DMS53 treated with DMSO at 0.1 percent for 48 hours (cell line): ENCODE measurements at regions not wholly inside any gene's neighbourhood (a gene's known extent, or its start where the extent isn't known, plus 50 kb on each side); places are given as distances from the start of the nearest gene placed in this dataset.
"Not testable (repeated sequence)": the region's sequence is repeated elsewhere in the genome, so short reads cannot be mapped to it uniquely, and the experiment has no call there.

Experiments used
- DNase-seq: peaks from one replicate; lab custom pipeline; 2025; ENCODE audit not compliant: unreplicated experiment; lab: John Stamatoyannopoulos, UW

GRCh38 chr2:142827170-142827569 lies 50.3 kb upstream of the KYNU start:
- no peak for DNase-seq

GRCh38 chr2:142825861-142826260 lies 51.6 kb upstream of the KYNU start:
- DNase-seq: no peak

- DNase-seq: no peak
These were observed 52.7 kb upstream of the KYNU start for GRCh38 chr2:142824756-142825155.

GRCh38 chr2:142822190-142822589 lies 55.3 kb upstream of the KYNU start:
- no peak for DNase-seq

GRCh38 chr2:142819411-142819810 lies 58.1 kb upstream of the KYNU start:
- DNase-seq: no peak

- DNase-seq: no peak
These were observed 62.1 kb upstream of the KYNU start for GRCh38 chr2:142815375-142815774.

- no peak for DNase-seq
These were observed 63.3 kb upstream of the KYNU start for GRCh38 chr2:142813830-142814829.

- DNase-seq: not testable (repeated sequence)
These were observed 65.8 kb upstream of the KYNU start for GRCh38 chr2:142811644-142812043.

GRCh38 chr2:142805244-142805643 lies 72.2 kb upstream of the KYNU start:
- no peak for DNase-seq

GRCh38 chr2:142803158-142803557 lies 74.3 kb upstream of the KYNU start:
- DNase-seq: no peak

GRCh38 chr2:142796588-142796987 lies 80.9 kb upstream of the KYNU start:
- DNase-seq: no peak

GRCh38 chr2:142796161-142796560 lies 81.3 kb upstream of the KYNU start:
- no peak for DNase-seq

- no peak for DNase-seq
These were observed 82.6 kb upstream of the KYNU start for GRCh38 chr2:142794850-142795249.

GRCh38 chr2:142792328-142792727 lies 85.1 kb upstream of the KYNU start:
- DNase-seq: not testable (repeated sequence)

- no peak for DNase-seq
These were observed 86.1 kb upstream of the KYNU start for GRCh38 chr2:142791335-142791734.

GRCh38 chr2:142786918-142787702 lies 90.4 kb upstream of the KYNU start:
- no peak for DNase-seq

GRCh38 chr2:142782942-142783443 lies 94.5 kb upstream of the KYNU start:
- no peak for DNase-seq

- no peak for DNase-seq
These were observed 96.3 kb upstream of the KYNU start for GRCh38 chr2:142781146-142781545.

- no peak for DNase-seq
These were observed 99.2 kb upstream of the KYNU start for GRCh38 chr2:142778289-142778688.

GRCh38 chr2:142777742-142778141 lies 99.7 kb upstream of the KYNU start:
- DNase-seq: no peak

- no peak for DNase-seq
These were observed 107.7 kb upstream of the KYNU start for GRCh38 chr2:142769761-142770160.

GRCh38 chr2:142767847-142768246 lies 109.6 kb upstream of the KYNU start:
- DNase-seq: no peak
